ENCODE measurements at regions not wholly inside any gene's neighbourhood (a gene's known extent, or its start where the extent isn't known, plus 50 kb on each side); places are given as distances from the start of the nearest gene placed in this dataset.
A peak's percentile ranks its signal among the peaks of the same experiment; 100 is the strongest.

- Histone ChIP-seq H3K4me1 (ENCODE audit: insufficient read depth, low read length) (peaks cover 27% of the 10 kb centered on the region), H3K9me3 (ENCODE audit: low read length) (no peaks in the 10 kb centered on the region), H3K9ac (ENCODE audit: low read length) (no peak overlapping the region), H3K36me3 (ENCODE audit: insufficient read depth, low read length) (no peaks in the 10 kb centered on the region), H3K27ac (ENCODE audit: low read depth, low read length) (no peak overlapping the region), H3K27me3 (ENCODE audit: control insufficient read depth in 1 of 2, insufficient read depth in 2 of 2, low read length in 2 of 2) (no peaks in the 10 kb centered on the region), H3K4me3 (ENCODE audit: low read depth in 1 of 2, low read length in 2 of 2) (no peak overlapping the region)
Observed at GRCh38 chr2:106638043-106638442, 150.9 kb downstream of the CD8B2 start.

- Histone ChIP-seq H3K27me3 (ENCODE audit: control insufficient read depth in 1 of 2, insufficient read depth in 2 of 2, low read length in 2 of 2) (no peaks in the 10 kb centered on the region), H3K4me1 (ENCODE audit: insufficient read depth, low read length) (peaks cover 27% of the 10 kb centered on the region), H3K9me3 (ENCODE audit: low read length) (no peaks in the 10 kb centered on the region), H3K4me3 (ENCODE audit: low read depth in 1 of 2, low read length in 2 of 2) (no peak overlapping the region), H3K9ac (ENCODE audit: low read length) (no peak overlapping the region), H3K27ac (ENCODE audit: low read depth, low read length) (no peak overlapping the region), H3K36me3 (ENCODE audit: insufficient read depth, low read length) (no peaks in the 10 kb centered on the region)
Observed at GRCh38 chr2:106638580-106638979, 151.4 kb downstream of the CD8B2 start.

GRCh38 chr2:106642679-106643078 lies 155.5 kb downstream of the CD8B2 start:
- Histone ChIP-seq H3K36me3 (ENCODE audit: insufficient read depth, low read length) (no peaks in the 10 kb centered on the region), H3K27ac (ENCODE audit: low read depth, low read length) (peak overlapping the region; percentile 59), H3K9me3 (ENCODE audit: low read length) (no peaks in the 10 kb centered on the region), H3K9ac (ENCODE audit: low read length) (no peak overlapping the region), H3K4me3 (ENCODE audit: low read depth in 1 of 2, low read length in 2 of 2) (no peak overlapping the region), H3K4me1 (ENCODE audit: insufficient read depth, low read length) (peaks cover 27% of the 10 kb centered on the region), H3K27me3 (ENCODE audit: control insufficient read depth in 1 of 2, insufficient read depth in 2 of 2, low read length in 2 of 2) (no peaks in the 10 kb centered on the region)

- Histone ChIP-seq H3K27ac (ENCODE audit: low read depth, low read length) (no peak overlapping the region), H3K4me1 (ENCODE audit: insufficient read depth, low read length) (peaks cover 19% of the 10 kb centered on the region), H3K9me3 (ENCODE audit: low read length) (no peaks in the 10 kb centered on the region), H3K9ac (ENCODE audit: low read length) (no peak overlapping the region), H3K27me3 (ENCODE audit: control insufficient read depth in 1 of 2, insufficient read depth in 2 of 2, low read length in 2 of 2) (no peaks in the 10 kb centered on the region), H3K4me3 (ENCODE audit: low read depth in 1 of 2, low read length in 2 of 2) (no peak overlapping the region), H3K36me3 (ENCODE audit: insufficient read depth, low read length) (no peaks in the 10 kb centered on the region)
Observed at GRCh38 chr2:106644623-106645022, 157.5 kb downstream of the CD8B2 start.

DNA sequence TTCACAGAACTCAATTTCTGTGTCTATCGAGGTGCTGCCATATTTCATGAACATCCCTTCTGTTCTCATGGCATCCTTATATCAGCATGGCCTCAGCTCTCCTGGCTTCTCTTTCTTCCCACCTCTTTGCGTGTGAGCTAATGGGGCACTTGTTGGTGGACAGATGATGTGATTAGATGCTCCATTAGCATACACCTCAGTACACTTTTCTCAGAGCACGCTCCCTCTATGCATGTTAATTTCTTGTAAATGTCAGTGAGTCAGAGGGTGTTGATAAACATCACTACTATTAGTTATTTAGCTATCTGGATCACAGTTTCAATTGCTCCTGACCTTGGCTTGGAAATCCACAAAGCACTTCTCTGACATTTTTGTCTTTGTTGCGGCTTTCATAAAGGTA lies 159.4 kb downstream of the CD8B2 start:
- Histone ChIP-seq H3K9me3 (ENCODE audit: low read length) (no peaks in the 10 kb centered on the region), H3K36me3 (ENCODE audit: insufficient read depth, low read length) (no peaks in the 10 kb centered on the region), H3K27me3 (ENCODE audit: control insufficient read depth in 1 of 2, insufficient read depth in 2 of 2, low read length in 2 of 2) (no peaks in the 10 kb centered on the region), H3K4me1 (ENCODE audit: insufficient read depth, low read length) (peaks cover 12% of the 10 kb centered on the region), H3K4me3 (ENCODE audit: low read depth in 1 of 2, low read length in 2 of 2) (no peak overlapping the region), H3K27ac (ENCODE audit: low read depth, low read length) (no peak overlapping the region), H3K9ac (ENCODE audit: low read length) (no peak overlapping the region)

DNA sequence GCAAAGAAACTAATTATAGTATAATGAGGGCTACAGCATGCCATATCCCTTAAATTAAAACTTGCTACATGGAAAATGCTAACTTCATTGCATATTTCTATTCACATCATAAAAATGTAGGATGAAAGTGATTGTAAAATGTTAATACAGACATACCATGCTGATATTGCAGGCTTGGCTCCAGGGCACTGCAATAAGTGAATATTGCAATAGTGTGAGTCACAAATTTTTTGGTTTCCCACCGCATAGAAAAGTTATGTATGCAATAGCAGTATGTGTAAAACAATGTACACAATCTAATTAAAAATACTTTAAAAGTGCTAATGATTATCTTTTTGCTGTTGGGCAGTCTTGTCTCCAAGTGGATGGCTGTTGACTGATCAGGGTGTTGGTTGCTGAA lies 162.1 kb downstream of the CD8B2 start:
- no peak overlapping the region for H3K9ac ChIP-seq (ENCODE audit: low read length)
- no peaks in the 10 kb centered on the region for H3K27me3 ChIP-seq (ENCODE audit: control insufficient read depth in 1 of 2, insufficient read depth in 2 of 2, low read length in 2 of 2)
- no peak overlapping the region for H3K4me3 ChIP-seq (ENCODE audit: low read depth in 1 of 2, low read length in 2 of 2)
- no peak overlapping the region for H3K27ac ChIP-seq (ENCODE audit: low read depth, low read length)
- no peaks in the 10 kb centered on the region for H3K9me3 ChIP-seq (ENCODE audit: low read length)
- H3K36me3 ChIP-seq (ENCODE audit: insufficient read depth, low read length) = no peaks in the 10 kb centered on the region
- peaks cover 4% of the 10 kb centered on the region for H3K4me1 ChIP-seq (ENCODE audit: insufficient read depth, low read length)

GRCh38 chr2:106653465-106653864 lies 166.3 kb downstream of the CD8B2 start:
- H3K27ac ChIP-seq (ENCODE audit: low read depth, low read length) = no peak overlapping the region
- no peaks in the 10 kb centered on the region for H3K36me3 ChIP-seq (ENCODE audit: insufficient read depth, low read length)
- peaks cover 3% of the 10 kb centered on the region for H3K9me3 ChIP-seq (ENCODE audit: low read length)
- H3K27me3 ChIP-seq (ENCODE audit: control insufficient read depth in 1 of 2, insufficient read depth in 2 of 2, low read length in 2 of 2) = no peaks in the 10 kb centered on the region
- H3K4me3 ChIP-seq (ENCODE audit: low read depth in 1 of 2, low read length in 2 of 2) = no peak overlapping the region
- peaks cover 4% of the 10 kb centered on the region for H3K4me1 ChIP-seq (ENCODE audit: insufficient read depth, low read length)
- no peak overlapping the region for H3K9ac ChIP-seq (ENCODE audit: low read length)

DNA sequence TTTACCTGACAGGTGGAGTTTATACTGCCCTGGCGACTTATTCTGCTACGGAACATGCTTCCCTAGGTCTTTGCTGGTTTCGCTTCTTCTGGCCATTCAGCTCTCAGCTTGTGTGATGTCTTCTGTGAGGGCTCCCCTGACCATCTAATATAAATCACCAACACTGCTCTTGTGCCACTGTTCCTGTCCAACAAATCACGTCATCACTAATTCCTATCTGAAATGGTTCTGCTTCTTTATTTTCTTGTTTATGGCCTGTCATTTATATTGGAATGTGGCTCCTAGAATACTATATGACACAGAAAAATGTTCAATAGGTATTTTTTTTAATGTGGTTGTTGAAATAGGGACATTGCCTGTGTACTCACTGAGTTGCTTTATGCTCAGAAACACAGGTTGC lies 171.5 kb downstream of the CD8B2 start:
- Histone ChIP-seq H3K4me3 (ENCODE audit: low read depth in 1 of 2, low read length in 2 of 2) (no peak overlapping the region), H3K9ac (ENCODE audit: low read length) (no peak overlapping the region), H3K36me3 (ENCODE audit: insufficient read depth, low read length) (no peaks in the 10 kb centered on the region), H3K4me1 (ENCODE audit: insufficient read depth, low read length) (no peaks in the 10 kb centered on the region), H3K9me3 (ENCODE audit: low read length) (peaks cover 3% of the 10 kb centered on the region), H3K27me3 (ENCODE audit: control insufficient read depth in 1 of 2, insufficient read depth in 2 of 2, low read length in 2 of 2) (no peaks in the 10 kb centered on the region), H3K27ac (ENCODE audit: low read depth, low read length) (no peak overlapping the region)

GRCh38 chr2:106664669-106665068 lies 177.5 kb downstream of the CD8B2 start:
- Histone ChIP-seq H3K4me3 (ENCODE audit: low read depth in 1 of 2, low read length in 2 of 2) (no peak overlapping the region), H3K9ac (ENCODE audit: low read length) (no peak overlapping the region), H3K9me3 (ENCODE audit: low read length) (no peaks in the 10 kb centered on the region), H3K4me1 (ENCODE audit: insufficient read depth, low read length) (no peaks in the 10 kb centered on the region), H3K27ac (ENCODE audit: low read depth, low read length) (no peak overlapping the region), H3K27me3 (ENCODE audit: control insufficient read depth in 1 of 2, insufficient read depth in 2 of 2, low read length in 2 of 2) (no peaks in the 10 kb centered on the region), H3K36me3 (ENCODE audit: insufficient read depth, low read length) (no peaks in the 10 kb centered on the region)

DNA sequence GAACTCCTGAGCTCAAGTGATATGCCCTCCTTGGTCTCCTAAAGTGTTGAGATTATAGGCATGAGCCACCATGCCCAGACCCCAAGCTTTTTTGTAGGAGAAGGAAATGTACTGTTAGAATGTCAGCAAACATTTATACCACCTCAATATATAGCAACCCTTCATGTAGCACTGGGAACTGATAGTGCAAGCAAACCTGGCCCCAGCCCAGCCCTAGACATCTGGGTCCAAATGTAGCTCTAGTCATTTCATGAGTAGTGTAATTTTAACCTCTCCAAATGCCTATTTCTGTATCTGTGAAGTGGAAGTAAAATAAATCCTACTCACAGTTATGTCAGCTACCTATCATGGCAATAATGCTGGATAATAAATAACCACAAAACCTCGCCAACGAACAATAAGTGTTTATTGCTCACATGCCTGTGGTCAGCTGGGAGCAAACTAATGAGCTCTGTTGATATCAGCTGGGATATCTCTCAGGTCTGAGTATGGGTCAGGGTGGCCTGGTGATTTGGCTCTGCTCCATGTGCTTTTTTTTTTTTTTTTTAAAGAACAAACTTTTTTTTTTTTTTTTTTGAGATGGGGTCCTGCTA lies 180.4 kb downstream of the CD8B2 start:
- Histone ChIP-seq H3K36me3 (ENCODE audit: insufficient read depth, low read length) (no peaks in the 10 kb centered on the region), H3K4me3 (ENCODE audit: low read depth in 1 of 2, low read length in 2 of 2) (no peak overlapping the region)

GRCh38 chr2:106685180-106685897 lies 198.2 kb downstream of the CD8B2 start:
- no peak overlapping the region for H3K9ac ChIP-seq (ENCODE audit: low read length)
- no peak overlapping the region for H3K4me3 ChIP-seq (ENCODE audit: low read depth in 1 of 2, low read length in 2 of 2)
- no peaks in the 10 kb centered on the region for H3K9me3 ChIP-seq (ENCODE audit: low read length)
- H3K27ac ChIP-seq (ENCODE audit: low read depth, low read length) = no peak overlapping the region
- no peaks in the 10 kb centered on the region for H3K4me1 ChIP-seq (ENCODE audit: insufficient read depth, low read length)
- no peaks in the 10 kb centered on the region for H3K27me3 ChIP-seq (ENCODE audit: control insufficient read depth in 1 of 2, insufficient read depth in 2 of 2, low read length in 2 of 2)
- no peaks in the 10 kb centered on the region for H3K36me3 ChIP-seq (ENCODE audit: insufficient read depth, low read length)

More for the DNA sequence above, 180.4 kb downstream of the CD8B2 start:
- no peaks in the 10 kb centered on the region for H3K27me3 ChIP-seq (ENCODE audit: control insufficient read depth in 1 of 2, insufficient read depth in 2 of 2, low read length in 2 of 2)
- no peaks in the 10 kb centered on the region for H3K9me3 ChIP-seq (ENCODE audit: low read length)
- no peaks in the 10 kb centered on the region for H3K4me1 ChIP-seq (ENCODE audit: insufficient read depth, low read length)
- H3K27ac ChIP-seq (ENCODE audit: low read depth, low read length) = no peak overlapping the region
- no peak overlapping the region for H3K9ac ChIP-seq (ENCODE audit: low read length)

GRCh38 chr2:106686814-106687213 lies 199.2 kb downstream of the ST6GAL2 start:
- Histone ChIP-seq H3K27me3 (ENCODE audit: control insufficient read depth in 1 of 2, insufficient read depth in 2 of 2, low read length in 2 of 2) (no peaks in the 10 kb centered on the region), H3K27ac (ENCODE audit: low read depth, low read length) (no peak overlapping the region)

More at GRCh38 chr2:106686814-106687213, 199.2 kb downstream of the ST6GAL2 start:
- no peak overlapping the region for H3K9ac ChIP-seq (ENCODE audit: low read length)
- H3K36me3 ChIP-seq (ENCODE audit: insufficient read depth, low read length) = no peaks in the 10 kb centered on the region
- H3K9me3 ChIP-seq (ENCODE audit: low read length) = no peaks in the 10 kb centered on the region
- no peaks in the 10 kb centered on the region for H3K4me1 ChIP-seq (ENCODE audit: insufficient read depth, low read length)
- no peak overlapping the region for H3K4me3 ChIP-seq (ENCODE audit: low read depth in 1 of 2, low read length in 2 of 2)
